GM21717 (cell line): ENCODE measurements at regions not wholly inside any gene's neighbourhood (a gene's known extent, or its start where the extent isn't known, plus 50 kb on each side); places are given as distances from the start of the nearest gene placed in this dataset.

Source experiments
- ATAC-seq: cut with Tn5 transposase; IDR thresholded peaks from one replicate; pipeline ENCODE4 v1.9.1; 2021; ENCODE audit warnings: mild to moderate bottlenecking, moderate library complexity; ENCODE audit not compliant: unreplicated experiment

DNA sequence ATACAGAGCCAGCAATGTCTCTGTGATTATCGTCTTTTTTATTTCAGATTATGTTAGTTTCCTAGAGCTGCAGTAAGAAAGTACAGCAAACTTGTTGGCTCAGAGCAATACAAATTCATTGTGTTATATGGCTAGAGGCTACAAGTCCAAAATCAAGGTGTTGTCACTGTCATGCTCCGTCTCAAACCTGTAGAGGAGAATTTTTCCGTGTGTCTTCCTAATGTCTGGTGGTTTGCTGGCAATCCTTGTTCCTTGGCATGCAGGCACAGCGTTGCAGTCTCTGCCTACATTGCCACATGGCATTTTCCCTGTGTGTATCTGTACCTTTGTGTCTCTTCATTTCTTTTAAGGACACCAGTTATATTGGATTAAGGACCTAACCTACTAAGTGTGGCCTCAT lies 244.4 kb downstream of the LRRIQ3 start:
- ATAC-seq, result no peak

DNA sequence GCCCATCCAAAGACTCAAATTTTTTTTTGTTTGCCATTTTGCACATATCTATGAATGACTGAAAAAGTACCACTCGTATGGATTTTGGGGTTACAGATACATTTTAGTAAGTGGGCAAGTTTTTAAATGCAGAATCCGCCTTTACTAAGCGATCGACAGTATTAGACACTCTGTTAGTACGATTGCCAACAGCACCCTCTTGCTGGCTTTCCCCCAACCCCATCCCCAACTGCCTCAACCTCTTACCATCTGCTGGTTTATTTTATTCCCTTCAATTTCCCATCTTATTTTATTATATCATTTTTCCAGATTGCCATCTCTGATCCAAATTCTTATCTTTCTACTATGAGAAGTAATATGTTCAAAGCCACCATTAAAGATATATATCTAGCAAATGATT lies 244.8 kb downstream of the LRRIQ3 start:
- ATAC-seq, result no peak

DNA sequence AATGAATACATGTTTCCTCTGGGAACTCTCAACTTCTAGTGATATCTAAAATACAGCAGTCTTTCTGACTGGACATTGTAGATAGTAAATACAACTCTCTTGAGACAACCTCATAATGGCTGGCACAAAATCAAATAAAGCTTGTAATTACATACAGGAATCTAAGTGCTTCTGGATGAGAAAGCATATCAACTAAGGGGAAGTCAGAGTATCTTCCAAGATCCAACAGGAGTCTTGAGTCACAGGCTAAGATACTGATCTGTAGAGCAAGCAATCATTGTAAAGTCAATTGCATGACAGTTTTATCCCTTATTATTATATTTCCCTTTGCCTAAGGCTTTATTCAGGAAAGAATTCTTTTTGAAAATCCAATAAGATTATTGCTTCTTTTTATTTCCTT lies 249.9 kb downstream of the LRRIQ3 start:
- no peak for ATAC-seq

- no peak for ATAC-seq
These were observed 251.0 kb downstream of the LRRIQ3 start for GRCh38 chr1:73947009-73947408.

GRCh38 chr1:73943270-73943669 lies 254.7 kb downstream of the LRRIQ3 start:
- ATAC-seq, result no peak

DNA sequence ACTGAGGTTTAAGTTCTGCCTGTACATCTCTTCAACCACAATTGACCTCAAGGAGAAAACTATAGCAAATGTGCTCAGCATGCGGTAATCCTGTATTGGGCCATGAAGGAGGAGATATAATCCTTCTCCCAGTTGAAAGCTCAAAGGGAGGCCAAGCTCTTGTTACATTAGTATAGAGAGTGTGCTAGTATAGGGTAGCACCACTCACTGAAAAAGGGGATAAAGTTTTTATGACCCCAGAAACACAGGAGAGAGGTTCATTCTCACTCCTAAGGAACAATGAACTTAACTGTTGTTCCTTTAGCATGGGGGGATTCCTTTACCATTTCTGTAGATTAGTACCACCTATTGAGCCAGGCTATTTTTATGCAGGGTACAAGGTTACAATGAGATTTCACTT lies 267.7 kb downstream of the LRRIQ3 start:
- ATAC-seq, result no peak

- no peak for ATAC-seq
These were observed 283.0 kb downstream of the LRRIQ3 start for GRCh38 chr1:73914951-73915350.

GRCh38 chr1:73913025-73913424 lies 285.0 kb downstream of the LRRIQ3 start:
- ATAC-seq, result no peak

- ATAC-seq, result no peak
These were observed 286.1 kb downstream of the LRRIQ3 start for GRCh38 chr1:73911849-73912248.

- ATAC-seq, result no peak
These were observed 287.5 kb downstream of the LRRIQ3 start for GRCh38 chr1:73910466-73910865.

DNA sequence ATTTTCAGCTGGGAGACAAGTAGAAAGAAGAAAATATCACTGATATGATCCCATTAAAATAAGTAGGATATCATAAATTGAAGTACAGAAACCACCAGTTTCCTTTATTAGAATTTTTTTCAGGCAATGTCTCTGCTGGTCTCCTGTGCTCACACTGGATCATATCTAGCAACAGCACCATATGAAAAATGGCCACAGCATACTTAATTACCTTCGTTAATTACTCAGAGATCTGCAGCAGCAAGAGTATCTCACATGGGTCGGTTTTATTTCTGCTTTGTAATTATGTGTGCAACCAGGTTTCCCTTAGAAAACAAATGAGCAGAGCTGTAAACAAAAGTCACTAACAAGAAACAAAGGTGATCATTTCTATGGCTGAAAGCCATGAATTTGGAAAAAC lies 287.9 kb downstream of the LRRIQ3 start:
- no peak for ATAC-seq

- ATAC-seq, result no peak
These were observed 288.9 kb downstream of the LRRIQ3 start for GRCh38 chr1:73909043-73909562.

- ATAC-seq, result no peak
These were observed 290.9 kb downstream of the LRRIQ3 start for GRCh38 chr1:73907051-73907450.

GRCh38 chr1:73903092-73903491 lies 294.9 kb downstream of the LRRIQ3 start:
- ATAC-seq, result no peak

- ATAC-seq, result no peak
These were observed 296.2 kb downstream of the LRRIQ3 start for GRCh38 chr1:73901738-73902137.

GRCh38 chr1:73899311-73899710 lies 298.7 kb downstream of the LRRIQ3 start:
- no peak for ATAC-seq

DNA sequence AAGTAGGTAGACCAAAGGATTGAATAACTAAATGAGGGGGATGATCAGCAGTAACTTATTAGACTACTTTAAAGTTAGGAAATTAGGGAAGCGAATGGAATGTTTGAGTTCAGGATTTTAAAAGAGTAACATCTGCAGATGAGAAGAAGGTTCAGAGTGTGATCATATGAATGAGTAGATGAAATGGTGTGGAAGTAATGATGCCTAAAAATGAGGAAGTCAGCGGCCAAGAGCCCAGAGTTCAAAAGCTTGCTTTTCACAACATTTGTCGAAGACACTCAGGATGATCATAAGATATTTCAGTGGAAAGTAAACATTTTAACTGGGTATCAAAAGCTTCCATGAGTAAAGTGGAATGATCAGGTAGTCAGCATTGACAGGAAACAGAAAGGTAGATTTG lies 299.4 kb downstream of the LRRIQ3 start:
- no peak for ATAC-seq

GRCh38 chr1:73887412-73887811 lies 310.6 kb downstream of the LRRIQ3 start:
- no peak for ATAC-seq

- no peak for ATAC-seq
These were observed 311.3 kb downstream of the LRRIQ3 start for GRCh38 chr1:73886716-73887115.

GRCh38 chr1:73874806-73875205 lies 323.2 kb downstream of the LRRIQ3 start:
- ATAC-seq, result no peak

DNA sequence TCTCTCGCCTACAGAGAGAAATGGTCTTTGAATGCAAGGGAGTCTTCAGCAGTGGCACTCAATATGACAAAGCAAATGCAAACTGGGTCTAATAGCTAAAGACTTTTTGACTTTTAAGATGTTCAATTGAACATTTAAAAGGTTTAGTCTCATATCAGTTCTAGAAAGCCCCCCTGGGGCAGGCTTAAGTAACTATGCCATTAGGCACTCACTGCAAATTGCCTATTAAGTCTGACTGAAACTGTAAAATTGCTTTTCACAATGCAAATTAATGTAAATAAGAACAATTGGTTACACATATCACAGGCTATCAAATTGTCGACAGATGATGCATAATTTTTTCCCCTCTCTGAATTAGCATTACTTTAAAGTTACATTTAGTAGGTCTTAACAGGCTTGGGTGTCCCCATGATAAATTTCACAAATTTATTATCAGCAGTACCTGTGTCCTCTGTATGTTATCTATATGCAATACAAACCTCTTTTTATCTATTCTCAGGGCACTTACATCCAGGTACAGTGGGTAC lies 329.1 kb downstream of the LRRIQ3 start:
- no peak for ATAC-seq

DNA sequence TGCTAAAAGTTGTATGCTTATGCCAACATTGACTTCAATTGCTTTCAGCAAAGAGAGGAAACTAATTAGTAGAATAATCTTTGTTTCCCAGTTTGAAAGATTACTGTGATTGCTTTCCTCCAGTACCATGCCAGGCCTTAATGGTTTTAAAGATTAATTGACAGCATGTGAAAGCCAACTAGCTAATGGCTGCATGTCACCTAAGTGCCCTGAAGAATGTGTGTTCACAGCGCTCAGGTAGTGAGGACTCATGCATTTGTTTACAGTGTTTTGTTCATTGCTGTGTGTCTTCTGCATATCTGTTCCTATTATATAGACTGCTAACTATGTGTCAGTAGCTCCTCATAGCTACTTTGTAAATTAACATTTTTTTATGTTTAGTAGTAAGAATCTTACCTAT lies 335.6 kb downstream of the LRRIQ3 start:
- ATAC-seq, result no peak

GRCh38 chr1:73860421-73860950 lies 337.5 kb downstream of the LRRIQ3 start:
- no peak for ATAC-seq
